ENCODE measurements at regions not wholly inside any gene's neighbourhood (a gene's known extent, or its start where the extent isn't known, plus 50 kb on each side); places are given as distances from the start of the nearest gene placed in this dataset.

DNA sequence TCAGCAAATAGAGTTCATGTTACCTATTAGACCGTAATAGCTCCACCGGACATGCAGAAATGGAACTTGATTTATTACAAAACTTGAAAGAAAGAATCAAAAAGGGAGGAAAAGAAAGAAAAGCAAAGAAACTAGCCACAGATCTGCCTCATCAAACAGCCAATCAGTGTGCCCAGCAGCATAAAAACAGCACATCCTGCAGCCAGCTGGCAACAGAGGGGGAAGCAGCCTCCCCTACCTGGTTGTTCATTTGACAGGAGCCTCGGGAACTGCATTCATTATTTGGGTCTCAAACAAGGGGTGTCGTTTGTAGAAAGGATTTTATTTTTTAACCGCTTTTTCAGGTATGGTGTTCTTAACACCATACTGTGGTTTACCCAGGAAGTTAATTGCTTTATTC lies 181.5 kb upstream of the TOPAZ1 start:
- Histone ChIP-seq H3K27me3 (no peaks in the 10 kb centered on the region), H3K4me3 (no peak overlapping the region), H3K36me3 (no peaks in the 10 kb centered on the region), H3K9ac (ENCODE audit: low read depth in 2 of 2, low read length in 2 of 2) (no peak overlapping the region), H3K9me3 (no peaks in the 10 kb centered on the region), H3K4me1 (no peaks in the 10 kb centered on the region), H3K27ac (no peak overlapping the region)
- TF ChIP-seq, protein P1, sequence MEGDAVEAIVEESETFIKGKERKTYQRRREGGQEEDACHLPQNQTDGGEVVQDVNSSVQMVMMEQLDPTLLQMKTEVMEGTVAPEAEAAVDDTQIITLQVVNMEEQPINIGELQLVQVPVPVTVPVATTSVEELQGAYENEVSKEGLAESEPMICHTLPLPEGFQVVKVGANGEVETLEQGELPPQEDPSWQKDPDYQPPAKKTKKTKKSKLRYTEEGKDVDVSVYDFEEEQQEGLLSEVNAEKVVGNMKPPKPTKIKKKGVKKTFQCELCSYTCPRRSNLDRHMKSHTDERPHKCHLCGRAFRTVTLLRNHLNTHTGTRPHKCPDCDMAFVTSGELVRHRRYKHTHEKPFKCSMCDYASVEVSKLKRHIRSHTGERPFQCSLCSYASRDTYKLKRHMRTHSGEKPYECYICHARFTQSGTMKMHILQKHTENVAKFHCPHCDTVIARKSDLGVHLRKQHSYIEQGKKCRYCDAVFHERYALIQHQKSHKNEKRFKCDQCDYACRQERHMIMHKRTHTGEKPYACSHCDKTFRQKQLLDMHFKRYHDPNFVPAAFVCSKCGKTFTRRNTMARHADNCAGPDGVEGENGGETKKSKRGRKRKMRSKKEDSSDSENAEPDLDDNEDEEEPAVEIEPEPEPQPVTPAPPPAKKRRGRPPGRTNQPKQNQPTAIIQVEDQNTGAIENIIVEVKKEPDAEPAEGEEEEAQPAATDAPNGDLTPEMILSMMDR (IDR thresholded peaks at IDR 0.05), result no peak
- intact Hi-C loops (cut with DNase I), result no loop called here
- no peak for DNase-seq

DNA sequence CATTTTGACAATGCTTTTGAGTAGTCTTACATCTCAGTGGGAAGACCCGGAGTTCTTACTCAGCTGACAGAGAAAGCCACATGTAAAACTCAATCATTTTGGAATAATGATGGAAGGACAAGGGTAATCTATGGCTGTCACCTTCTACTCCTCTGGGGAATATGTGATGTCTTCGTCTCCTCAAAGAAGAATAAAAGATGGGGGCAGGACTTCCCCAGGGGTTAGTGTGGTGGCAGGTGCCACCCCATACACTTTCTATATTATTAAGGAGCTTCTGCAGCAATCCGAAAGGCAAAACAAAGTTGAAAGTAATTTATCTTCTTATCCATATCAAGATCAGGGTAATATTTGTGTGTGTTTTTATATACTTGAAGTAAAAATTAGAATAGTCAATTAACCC lies 180.4 kb upstream of the TOPAZ1 start:
- H3K36me3 ChIP-seq, result no peaks in the 10 kb centered on the region
- H3K4me1 ChIP-seq, result no peaks in the 10 kb centered on the region
- no peak overlapping the region for H3K27ac ChIP-seq
- no peak overlapping the region for H3K4me3 ChIP-seq
- H3K9ac ChIP-seq (ENCODE audit: low read depth in 2 of 2, low read length in 2 of 2), result no peak overlapping the region
- intact Hi-C loops (cut with DNase I), result no loop called here
- no peaks in the 10 kb centered on the region for H3K27me3 ChIP-seq
- TF ChIP-seq, protein P1 (IDR thresholded peaks at IDR 0.05), result no peak
- H3K9me3 ChIP-seq, result no peaks in the 10 kb centered on the region
- DNase-seq, result no peak

DNA sequence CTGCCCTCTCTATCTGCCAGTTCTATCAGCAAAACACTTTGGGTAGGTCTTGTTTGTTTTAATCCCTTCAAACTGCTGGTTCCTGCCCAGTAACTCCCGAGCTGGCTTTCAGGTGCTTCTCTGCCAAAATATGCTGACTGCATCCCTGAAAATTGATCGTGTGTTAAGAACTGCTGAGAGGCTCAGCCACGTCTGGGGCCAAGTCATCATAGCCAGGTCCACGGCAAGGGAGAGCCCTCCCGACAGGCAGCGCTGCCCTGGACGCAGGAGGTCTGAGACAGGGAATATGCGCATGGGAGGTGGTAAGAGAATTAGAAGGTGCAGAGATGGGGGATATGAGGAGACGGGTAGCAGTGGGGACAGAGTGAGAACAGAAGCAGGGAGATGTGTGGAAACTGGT lies 179.7 kb upstream of the TOPAZ1 start:
- H3K9me3 ChIP-seq, result no peaks in the 10 kb centered on the region
- DNase-seq, result no peak
- no peak overlapping the region for H3K27ac ChIP-seq
- no peaks in the 10 kb centered on the region for H3K27me3 ChIP-seq
- H3K4me1 ChIP-seq, result no peaks in the 10 kb centered on the region
- intact Hi-C loops (cut with DNase I), result no loop called here
- H3K9ac ChIP-seq (ENCODE audit: low read depth in 2 of 2, low read length in 2 of 2), result no peak overlapping the region
- H3K4me3 ChIP-seq, result no peak overlapping the region
- H3K36me3 ChIP-seq, result no peaks in the 10 kb centered on the region
- TF ChIP-seq, protein P1 (IDR thresholded peaks at IDR 0.05), result no peak

DNA sequence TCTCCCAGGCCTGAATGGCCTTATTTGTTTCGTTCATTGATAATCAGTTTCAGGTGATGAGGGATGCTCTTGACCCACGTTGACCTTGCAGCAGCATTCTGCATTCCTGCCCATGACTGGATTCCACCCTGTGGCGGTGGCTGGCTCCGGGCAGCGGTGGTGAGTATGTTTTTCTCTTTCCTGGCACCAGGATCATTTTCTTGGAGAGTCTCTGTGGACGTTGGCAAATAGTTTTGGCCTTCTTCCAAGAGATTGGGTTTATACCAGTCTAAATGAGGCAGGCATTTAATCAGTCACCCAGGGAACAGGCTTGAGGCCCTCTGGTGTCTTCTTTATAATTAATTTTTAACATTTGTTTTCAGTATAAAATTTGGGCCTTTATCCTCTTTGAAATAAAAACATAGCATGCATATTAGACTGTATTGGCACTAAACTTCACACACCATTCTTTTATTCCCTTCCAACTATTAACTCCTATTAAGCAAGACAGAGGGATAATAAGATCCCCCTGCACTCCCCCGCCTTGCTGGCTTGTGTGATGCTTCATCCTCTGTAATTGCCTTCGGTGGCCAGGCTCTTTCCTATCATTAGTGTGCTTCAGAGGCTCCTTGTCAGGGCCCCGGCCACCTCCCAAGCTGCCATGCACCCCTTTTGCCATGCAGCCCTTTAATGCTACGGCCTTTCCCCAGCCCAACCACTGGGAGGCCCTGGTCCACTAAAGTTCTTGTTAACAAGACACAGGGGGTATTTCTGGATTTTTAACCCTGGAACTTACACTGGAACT lies 176.2 kb upstream of the TOPAZ1 start:
- TF ChIP-seq, protein P1 (IDR thresholded peaks at IDR 0.05), result no peak
- no peaks in the 10 kb centered on the region for H3K9me3 ChIP-seq
- H3K27ac ChIP-seq, result no peak overlapping the region
- H3K27me3 ChIP-seq, result no peaks in the 10 kb centered on the region
- H3K4me3 ChIP-seq, result no peak overlapping the region
- H3K4me1 ChIP-seq, result no peaks in the 10 kb centered on the region
- no peak for DNase-seq
- no peaks in the 10 kb centered on the region for H3K36me3 ChIP-seq
- no peak overlapping the region for H3K9ac ChIP-seq (ENCODE audit: low read depth in 2 of 2, low read length in 2 of 2)
- intact Hi-C loops (cut with DNase I), result no loop called here

DNA sequence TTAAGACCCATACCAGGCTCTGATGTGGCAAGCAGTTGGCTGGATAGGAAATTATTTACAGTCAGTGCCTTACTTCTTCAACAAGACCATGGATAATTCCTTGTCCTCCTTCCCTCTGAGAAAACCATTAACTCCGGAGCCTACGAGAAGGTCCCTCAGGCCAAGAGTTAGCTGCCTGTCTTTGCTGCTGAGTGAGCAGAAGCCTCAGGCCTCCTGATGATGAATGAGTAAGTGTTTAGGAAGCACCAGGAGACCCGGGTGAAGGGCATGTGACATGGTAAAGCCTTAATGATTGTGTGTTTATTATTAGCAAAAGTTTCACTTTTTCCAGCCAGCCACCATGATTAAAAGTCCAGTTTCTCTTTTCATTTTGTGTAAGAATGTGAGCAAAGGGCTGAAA lies 174.9 kb upstream of the TOPAZ1 start:
- H3K27me3 ChIP-seq, result no peaks in the 10 kb centered on the region
- no peak overlapping the region for H3K27ac ChIP-seq
- H3K4me1 ChIP-seq, result no peaks in the 10 kb centered on the region
- DNase-seq, result no peak
- no peak overlapping the region for H3K4me3 ChIP-seq
- intact Hi-C loops (cut with DNase I), result no loop called here
- TF ChIP-seq, protein P1 (IDR thresholded peaks at IDR 0.05), result no peak
- no peaks in the 10 kb centered on the region for H3K9me3 ChIP-seq
- no peak overlapping the region for H3K9ac ChIP-seq (ENCODE audit: low read depth in 2 of 2, low read length in 2 of 2)
- no peaks in the 10 kb centered on the region for H3K36me3 ChIP-seq

All from colonic mucosa (tissue), 4 donors.